B cell (primary cell): ENCODE measurements at regions not wholly inside any gene's neighbourhood (a gene's known extent, or its start where the extent isn't known, plus 50 kb on each side); places are given as distances from the start of the nearest gene placed in this dataset.

Experiments
- EZH2 ChIP-seq: IDR thresholded peaks from 2 replicates; pipeline ENCODE4 v1.6.1; 2012; ENCODE audit warnings: borderline replicate concordance, low read depth, mild to moderate bottlenecking, moderate library complexity, low read length; ENCODE audit not compliant: insufficient read depth, poor library complexity, severe bottlenecking
- TF ChIP-seq, protein P1 (sequence below): fragments of 200-600 bp; IDR thresholded peaks from one replicate; pipeline ENCODE4 v1.8.0; 2022; ENCODE audit warnings: antibody characterized with exemption, mild to moderate bottlenecking

- TF ChIP-seq, protein P1, sequence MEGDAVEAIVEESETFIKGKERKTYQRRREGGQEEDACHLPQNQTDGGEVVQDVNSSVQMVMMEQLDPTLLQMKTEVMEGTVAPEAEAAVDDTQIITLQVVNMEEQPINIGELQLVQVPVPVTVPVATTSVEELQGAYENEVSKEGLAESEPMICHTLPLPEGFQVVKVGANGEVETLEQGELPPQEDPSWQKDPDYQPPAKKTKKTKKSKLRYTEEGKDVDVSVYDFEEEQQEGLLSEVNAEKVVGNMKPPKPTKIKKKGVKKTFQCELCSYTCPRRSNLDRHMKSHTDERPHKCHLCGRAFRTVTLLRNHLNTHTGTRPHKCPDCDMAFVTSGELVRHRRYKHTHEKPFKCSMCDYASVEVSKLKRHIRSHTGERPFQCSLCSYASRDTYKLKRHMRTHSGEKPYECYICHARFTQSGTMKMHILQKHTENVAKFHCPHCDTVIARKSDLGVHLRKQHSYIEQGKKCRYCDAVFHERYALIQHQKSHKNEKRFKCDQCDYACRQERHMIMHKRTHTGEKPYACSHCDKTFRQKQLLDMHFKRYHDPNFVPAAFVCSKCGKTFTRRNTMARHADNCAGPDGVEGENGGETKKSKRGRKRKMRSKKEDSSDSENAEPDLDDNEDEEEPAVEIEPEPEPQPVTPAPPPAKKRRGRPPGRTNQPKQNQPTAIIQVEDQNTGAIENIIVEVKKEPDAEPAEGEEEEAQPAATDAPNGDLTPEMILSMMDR = no peak
- no peak for TF ChIP-seq EZH2
Measured at GRCh38 chrX:96314985-96315384, 369.7 kb upstream of the DIAPH2 start.
